NCI-H82 (cell line): ENCODE measurements at regions not wholly inside any gene's neighbourhood (a gene's known extent, or its start where the extent isn't known, plus 50 kb on each side); places are given as distances from the start of the nearest gene placed in this dataset.

Source experiments
- DNase-seq: peaks from one replicate; lab custom pipeline; 2025; lab: John Stamatoyannopoulos, UW

GRCh38 chr1:5423109-5423508 is 569.1 kb downstream of the NPHP4 start:
- DNase-seq: peak; percentile 66

DNA sequence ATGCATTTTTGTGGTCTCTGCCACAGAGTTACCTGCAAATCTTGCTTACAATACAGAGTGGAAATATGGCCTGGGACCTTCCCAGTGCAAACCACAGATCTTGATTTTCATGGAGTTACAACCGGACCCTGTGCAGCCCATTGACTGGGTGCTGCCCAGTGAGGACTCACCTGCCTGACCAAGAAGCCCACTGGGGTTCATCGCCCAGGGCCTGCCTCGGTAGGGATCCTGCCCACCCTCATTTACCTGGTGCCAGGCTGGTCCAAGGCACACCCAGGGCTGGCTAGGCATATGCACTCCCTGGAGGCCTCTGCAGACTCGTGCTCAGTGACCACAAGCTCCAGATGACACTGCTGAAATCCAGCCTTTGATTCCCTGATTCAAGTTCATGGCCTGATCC is 572.7 kb downstream of the NPHP4 start:
- no peak for DNase-seq

GRCh38 chr1:5416518-5416917 is 575.7 kb downstream of the NPHP4 start:
- no peak for DNase-seq

DNA sequence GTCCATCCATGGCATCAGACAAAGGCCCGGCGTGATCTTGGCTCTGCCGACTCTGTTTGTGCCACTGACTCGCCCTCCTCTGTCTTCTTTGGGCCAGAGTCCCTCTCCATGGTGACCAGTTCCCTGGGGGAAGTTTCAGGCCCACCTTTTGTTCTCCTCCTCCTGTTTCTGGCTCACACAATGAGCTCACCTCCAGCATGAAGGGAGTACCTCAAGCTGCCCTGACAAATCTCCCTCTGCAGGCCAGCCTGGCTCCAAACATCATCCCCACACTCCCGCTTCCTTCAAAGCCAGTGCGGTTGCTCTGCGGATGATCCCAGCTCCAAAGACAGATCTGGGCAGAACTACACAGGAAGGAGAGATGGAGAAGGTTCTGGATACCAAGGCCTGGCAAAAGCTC is 576.6 kb downstream of the NPHP4 start:
- DNase-seq: no peak

- no peak for DNase-seq
Observed at GRCh38 chr1:5410652-5411051, 581.6 kb downstream of the NPHP4 start.

GRCh38 chr1:5408401-5408800 is 583.8 kb downstream of the NPHP4 start:
- DNase-seq: no peak

DNA sequence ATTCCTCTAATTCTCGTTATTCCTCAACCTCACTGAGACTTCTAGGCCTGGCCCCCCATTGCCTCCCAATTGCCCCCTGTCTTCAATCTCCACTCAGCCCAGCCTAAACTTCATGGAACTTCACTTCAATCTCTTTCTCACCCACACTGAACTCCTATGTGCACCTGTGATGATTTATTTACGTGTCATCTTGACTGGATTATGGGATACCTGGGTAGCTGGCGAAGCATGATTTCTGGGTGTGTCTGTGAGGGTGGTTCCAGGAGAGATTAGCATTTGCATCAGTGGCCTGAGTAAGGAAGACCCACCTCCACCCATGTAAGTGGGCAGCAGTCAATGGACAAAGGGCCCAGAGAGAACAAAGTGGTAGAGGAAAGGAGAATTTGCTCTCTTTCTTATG is 587.0 kb downstream of the NPHP4 start:
- DNase-seq: no peak

GRCh38 chr1:5404412-5405203 is 587.6 kb downstream of the NPHP4 start:
- no peak for DNase-seq

- no peak for DNase-seq
Observed at GRCh38 chr1:5403935-5404334, 588.3 kb downstream of the NPHP4 start.

- no peak for DNase-seq
Observed at GRCh38 chr1:5402618-5403017, 589.6 kb downstream of the NPHP4 start.

DNA sequence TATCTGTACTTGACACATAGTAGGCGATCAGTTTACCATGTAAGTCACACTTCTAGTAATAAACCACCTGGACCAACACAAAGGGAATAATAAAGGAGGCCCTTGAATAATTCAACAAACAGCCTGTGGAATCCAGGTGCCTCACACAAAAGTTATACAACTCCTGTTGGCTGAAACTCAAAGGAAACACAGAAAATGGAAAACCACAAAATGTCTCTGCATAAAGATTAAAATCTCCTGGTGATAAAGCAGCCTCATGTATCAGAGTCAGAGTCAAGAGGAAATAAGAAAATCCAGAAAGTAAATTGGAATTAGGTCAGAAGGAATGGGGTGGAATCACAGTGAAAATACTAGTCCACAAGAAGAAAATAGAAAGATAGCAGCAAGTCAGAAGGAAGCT is 592.5 kb downstream of the NPHP4 start:
- DNase-seq: no peak

DNA sequence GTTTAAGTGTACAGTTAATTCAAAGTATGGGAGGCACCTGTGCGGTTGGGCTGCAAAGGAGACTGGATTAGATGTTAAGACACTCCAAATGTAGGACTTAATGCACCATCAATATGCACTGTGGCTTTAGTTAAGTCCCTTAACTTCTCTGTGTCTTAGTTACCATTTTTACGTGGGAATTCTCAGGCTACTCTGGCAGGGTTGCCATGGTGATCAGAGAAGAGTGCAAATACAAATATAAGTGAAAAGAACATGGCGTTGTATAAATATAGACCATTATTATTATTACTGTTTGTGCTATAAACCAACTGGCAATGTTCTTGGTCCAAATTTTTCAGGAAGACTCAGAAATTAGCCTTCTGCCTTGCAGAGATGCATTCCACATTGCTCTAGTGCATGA is 595.6 kb downstream of the NPHP4 start:
- peak; percentile 19 for DNase-seq

GRCh38 chr1:5394111-5394510 is 598.1 kb downstream of the NPHP4 start:
- DNase-seq: no peak

- DNase-seq: no peak
Observed at GRCh38 chr1:5393603-5394002, 598.6 kb downstream of the NPHP4 start.

GRCh38 chr1:5393146-5393545 is 599.1 kb downstream of the NPHP4 start:
- no peak for DNase-seq

- no peak for DNase-seq
Observed at GRCh38 chr1:5391725-5392124, 600.5 kb downstream of the NPHP4 start.

DNA sequence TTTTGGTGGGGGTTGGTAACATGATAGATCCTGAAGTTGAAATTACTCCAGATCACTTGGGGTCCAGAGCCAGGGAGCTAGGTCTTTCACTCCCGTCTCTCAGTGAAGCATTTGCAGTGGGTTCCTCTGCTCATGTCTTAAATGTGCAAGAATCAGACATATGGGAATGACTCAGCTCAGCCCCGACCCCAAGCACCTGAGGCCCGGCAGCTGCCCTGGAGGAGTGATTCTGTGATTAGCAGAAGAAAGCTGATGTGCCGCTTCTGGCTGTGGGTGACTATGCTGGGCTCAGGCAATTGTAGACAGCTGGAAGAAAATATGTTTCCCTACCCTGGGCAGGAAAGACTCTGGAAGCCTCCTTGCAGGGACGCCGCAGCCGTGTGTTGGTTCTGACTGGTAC is 601.7 kb downstream of the NPHP4 start:
- DNase-seq: peak; percentile 39

- no peak for DNase-seq
Observed at GRCh38 chr1:5389101-5389885, 602.9 kb downstream of the NPHP4 start.

GRCh38 chr1:5388622-5389021 is 603.6 kb downstream of the NPHP4 start:
- peak; percentile 68 for DNase-seq

- no peak for DNase-seq
Observed at GRCh38 chr1:5386371-5386770, 605.9 kb downstream of the NPHP4 start.

DNA sequence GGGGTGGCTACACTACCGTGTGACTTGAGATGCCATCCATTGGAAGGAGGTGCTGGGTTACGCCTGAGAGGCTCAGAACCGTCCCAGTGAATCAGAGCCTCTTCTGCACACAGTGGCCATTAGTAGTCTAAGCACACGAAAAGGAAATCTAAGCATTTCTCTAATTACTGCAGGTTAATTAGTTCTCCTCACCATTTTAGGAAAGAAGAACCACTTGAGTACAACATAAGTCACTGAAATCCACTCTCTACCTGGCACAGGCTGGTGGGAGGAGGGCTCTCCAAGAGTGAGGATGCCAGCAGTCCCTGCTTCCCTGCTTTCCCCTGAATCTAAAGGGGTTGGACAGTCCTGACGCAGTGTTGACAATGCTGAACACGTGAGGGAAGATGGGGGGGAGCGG is 606.3 kb downstream of the NPHP4 start:
- DNase-seq: no peak

DNA sequence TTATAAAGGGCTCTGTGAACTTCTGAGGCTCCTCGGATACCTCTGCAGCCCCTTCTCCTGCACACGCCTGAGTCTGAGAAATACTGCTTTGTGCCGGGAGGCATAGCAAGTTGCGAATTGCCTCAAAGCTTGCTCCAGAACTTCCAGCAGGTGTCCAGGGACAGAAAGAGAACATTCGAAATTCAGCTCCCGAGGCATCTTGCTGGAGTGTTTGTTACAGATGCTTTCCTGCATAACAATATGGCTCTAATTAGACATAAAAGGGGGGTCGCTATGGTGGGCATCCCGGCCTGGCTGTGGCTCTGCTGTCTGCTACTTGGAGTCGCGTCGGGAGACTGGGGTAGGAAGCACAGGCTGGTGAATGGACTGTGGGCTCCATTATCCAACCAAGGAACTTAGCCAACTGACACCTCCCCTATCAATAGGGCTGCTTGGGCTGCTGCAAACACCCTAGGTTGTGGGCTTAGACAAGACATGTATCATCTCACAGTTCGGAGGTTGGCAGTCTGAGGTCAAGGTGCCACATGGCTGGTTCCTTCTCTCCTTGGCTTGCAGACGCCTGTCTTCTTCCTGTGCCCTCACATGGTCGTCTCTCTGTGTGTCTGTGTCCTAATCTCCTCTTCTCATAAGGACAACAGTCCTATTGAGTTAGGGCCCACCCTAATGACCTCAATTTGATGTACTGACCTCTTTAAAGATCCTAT is 607.0 kb downstream of the NPHP4 start:
- DNase-seq: no peak

- peak; percentile 68 for DNase-seq
Observed at GRCh38 chr1:5381491-5381890, 610.7 kb downstream of the NPHP4 start.
